ENCODE measurements at regions not wholly inside any gene's neighbourhood (a gene's known extent, or its start where the extent isn't known, plus 50 kb on each side); places are given as distances from the start of the nearest gene placed in this dataset.

GRCh38 chr13:68064001-68064770 is 834.0 kb upstream of the PCDH9 start:
- no peak for ATAC-seq
- TF ChIP-seq ESRRG (CRISPR knock-in tag; IDR thresholded peaks at IDR 0.05) (no peak), ISL1 (CRISPR knock-in tag; IDR thresholded peaks at IDR 0.05) (no peak), ZFP30 (CRISPR knock-in tag; IDR thresholded peaks at IDR 0.05) (no peak), POU6F1 (CRISPR knock-in tag; IDR thresholded peaks at IDR 0.05; ENCODE audit: borderline replicate concordance, low read depth) (no peak), ZNF8 (CRISPR knock-in tag; IDR thresholded peaks at IDR 0.05) (no peak), ZNF70 (CRISPR knock-in tag; IDR thresholded peaks at IDR 0.05) (no peak), GLIS3 (CRISPR knock-in tag; IDR thresholded peaks at IDR 0.05) (no peak), BACH2 (CRISPR knock-in tag; IDR thresholded peaks at IDR 0.05; ENCODE audit: borderline replicate concordance) (no peak), CREB5 (CRISPR knock-in tag; IDR thresholded peaks at IDR 0.05; ENCODE audit: low read depth) (no peak), ZNF565 (CRISPR knock-in tag; conservative IDR thresholded peaks at IDR 0.05; ENCODE audit: low read depth) (no peak), ZC3H10 (CRISPR knock-in tag; IDR thresholded peaks at IDR 0.05) (no peak), TCF4 (CRISPR knock-in tag; IDR thresholded peaks at IDR 0.05; ENCODE audit: borderline replicate concordance) (no peak), CSDC2 (CRISPR knock-in tag; IDR thresholded peaks at IDR 0.05) (no peak), PPARA (CRISPR knock-in tag; IDR thresholded peaks at IDR 0.05; ENCODE audit: borderline replicate concordance) (no peak), RARB (CRISPR knock-in tag; IDR thresholded peaks at IDR 0.05) (no peak), ARNTL (CRISPR knock-in tag; IDR thresholded peaks at IDR 0.05; ENCODE audit: borderline replicate concordance, low read depth) (no peak)
- TF ChIP-seq, protein P1, sequence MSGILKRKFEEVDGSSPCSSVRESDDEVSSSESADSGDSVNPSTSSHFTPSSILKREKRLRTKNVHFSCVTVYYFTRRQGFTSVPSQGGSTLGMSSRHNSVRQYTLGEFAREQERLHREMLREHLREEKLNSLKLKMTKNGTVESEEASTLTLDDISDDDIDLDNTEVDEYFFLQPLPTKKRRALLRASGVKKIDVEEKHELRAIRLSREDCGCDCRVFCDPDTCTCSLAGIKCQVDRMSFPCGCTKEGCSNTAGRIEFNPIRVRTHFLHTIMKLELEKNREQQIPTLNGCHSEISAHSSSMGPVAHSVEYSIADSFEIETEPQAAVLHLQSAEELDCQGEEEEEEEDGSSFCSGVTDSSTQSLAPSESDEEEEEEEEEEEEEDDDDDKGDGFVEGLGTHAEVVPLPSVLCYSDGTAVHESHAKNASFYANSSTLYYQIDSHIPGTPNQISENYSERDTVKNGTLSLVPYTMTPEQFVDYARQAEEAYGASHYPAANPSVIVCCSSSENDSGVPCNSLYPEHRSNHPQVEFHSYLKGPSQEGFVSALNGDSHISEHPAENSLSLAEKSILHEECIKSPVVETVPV (CRISPR knock-in tag; IDR thresholded peaks at IDR 0.05) = no peak
- TF ChIP-seq, protein P2, sequence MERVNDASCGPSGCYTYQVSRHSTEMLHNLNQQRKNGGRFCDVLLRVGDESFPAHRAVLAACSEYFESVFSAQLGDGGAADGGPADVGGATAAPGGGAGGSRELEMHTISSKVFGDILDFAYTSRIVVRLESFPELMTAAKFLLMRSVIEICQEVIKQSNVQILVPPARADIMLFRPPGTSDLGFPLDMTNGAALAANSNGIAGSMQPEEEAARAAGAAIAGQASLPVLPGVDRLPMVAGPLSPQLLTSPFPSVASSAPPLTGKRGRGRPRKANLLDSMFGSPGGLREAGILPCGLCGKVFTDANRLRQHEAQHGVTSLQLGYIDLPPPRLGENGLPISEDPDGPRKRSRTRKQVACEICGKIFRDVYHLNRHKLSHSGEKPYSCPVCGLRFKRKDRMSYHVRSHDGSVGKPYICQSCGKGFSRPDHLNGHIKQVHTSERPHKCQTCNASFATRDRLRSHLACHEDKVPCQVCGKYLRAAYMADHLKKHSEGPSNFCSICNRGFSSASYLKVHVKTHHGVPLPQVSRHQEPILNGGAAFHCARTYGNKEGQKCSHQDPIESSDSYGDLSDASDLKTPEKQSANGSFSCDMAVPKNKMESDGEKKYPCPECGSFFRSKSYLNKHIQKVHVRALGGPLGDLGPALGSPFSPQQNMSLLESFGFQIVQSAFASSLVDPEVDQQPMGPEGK (CRISPR knock-in tag; IDR thresholded peaks at IDR 0.05; ENCODE audit: borderline replicate concordance) = no peak

GRCh38 chr13:68063181-68063580 is 833.0 kb upstream of the PCDH9 start:
- TF ChIP-seq OSR1 (CRISPR knock-in tag; IDR thresholded peaks at IDR 0.05) (no peak), SNAI2 (CRISPR knock-in tag; IDR thresholded peaks at IDR 0.05) (no peak), ZNF70 (CRISPR knock-in tag; IDR thresholded peaks at IDR 0.05) (no peak), ZNF565 (CRISPR knock-in tag; conservative IDR thresholded peaks at IDR 0.05; ENCODE audit: low read depth) (no peak), GLIS3 (CRISPR knock-in tag; IDR thresholded peaks at IDR 0.05) (no peak), ZC3H10 (CRISPR knock-in tag; IDR thresholded peaks at IDR 0.05) (no peak), ISL1 (CRISPR knock-in tag; IDR thresholded peaks at IDR 0.05) (no peak), BACH2 (CRISPR knock-in tag; IDR thresholded peaks at IDR 0.05; ENCODE audit: borderline replicate concordance) (no peak), TCF4 (CRISPR knock-in tag; IDR thresholded peaks at IDR 0.05; ENCODE audit: borderline replicate concordance) (no peak), ZFP3 (CRISPR knock-in tag; IDR thresholded peaks at IDR 0.05) (no peak), ZNF8 (CRISPR knock-in tag; IDR thresholded peaks at IDR 0.05) (no peak), CREB5 (CRISPR knock-in tag; IDR thresholded peaks at IDR 0.05; ENCODE audit: low read depth) (no peak), RARB (CRISPR knock-in tag; IDR thresholded peaks at IDR 0.05) (no peak), POU6F1 (CRISPR knock-in tag; IDR thresholded peaks at IDR 0.05; ENCODE audit: borderline replicate concordance, low read depth) (no peak), ZFP30 (CRISPR knock-in tag; IDR thresholded peaks at IDR 0.05) (no peak), CSDC2 (CRISPR knock-in tag; IDR thresholded peaks at IDR 0.05) (no peak), PPARA (CRISPR knock-in tag; IDR thresholded peaks at IDR 0.05; ENCODE audit: borderline replicate concordance) (no peak), ESRRG (CRISPR knock-in tag; IDR thresholded peaks at IDR 0.05) (no peak)
- TF ChIP-seq, protein P3, sequence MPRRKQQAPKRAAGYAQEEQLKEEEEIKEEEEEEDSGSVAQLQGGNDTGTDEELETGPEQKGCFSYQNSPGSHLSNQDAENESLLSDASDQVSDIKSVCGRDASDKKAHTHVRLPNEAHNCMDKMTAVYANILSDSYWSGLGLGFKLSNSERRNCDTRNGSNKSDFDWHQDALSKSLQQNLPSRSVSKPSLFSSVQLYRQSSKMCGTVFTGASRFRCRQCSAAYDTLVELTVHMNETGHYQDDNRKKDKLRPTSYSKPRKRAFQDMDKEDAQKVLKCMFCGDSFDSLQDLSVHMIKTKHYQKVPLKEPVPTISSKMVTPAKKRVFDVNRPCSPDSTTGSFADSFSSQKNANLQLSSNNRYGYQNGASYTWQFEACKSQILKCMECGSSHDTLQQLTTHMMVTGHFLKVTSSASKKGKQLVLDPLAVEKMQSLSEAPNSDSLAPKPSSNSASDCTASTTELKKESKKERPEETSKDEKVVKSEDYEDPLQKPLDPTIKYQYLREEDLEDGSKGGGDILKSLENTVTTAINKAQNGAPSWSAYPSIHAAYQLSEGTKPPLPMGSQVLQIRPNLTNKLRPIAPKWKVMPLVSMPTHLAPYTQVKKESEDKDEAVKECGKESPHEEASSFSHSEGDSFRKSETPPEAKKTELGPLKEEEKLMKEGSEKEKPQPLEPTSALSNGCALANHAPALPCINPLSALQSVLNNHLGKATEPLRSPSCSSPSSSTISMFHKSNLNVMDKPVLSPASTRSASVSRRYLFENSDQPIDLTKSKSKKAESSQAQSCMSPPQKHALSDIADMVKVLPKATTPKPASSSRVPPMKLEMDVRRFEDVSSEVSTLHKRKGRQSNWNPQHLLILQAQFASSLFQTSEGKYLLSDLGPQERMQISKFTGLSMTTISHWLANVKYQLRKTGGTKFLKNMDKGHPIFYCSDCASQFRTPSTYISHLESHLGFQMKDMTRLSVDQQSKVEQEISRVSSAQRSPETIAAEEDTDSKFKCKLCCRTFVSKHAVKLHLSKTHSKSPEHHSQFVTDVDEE (CRISPR knock-in tag; IDR thresholded peaks at IDR 0.05) = no peak
- TF ChIP-seq, protein P1 (CRISPR knock-in tag; IDR thresholded peaks at IDR 0.05) = no peak
- no peak for ATAC-seq
